Fibroblast of lung (primary cell): ENCODE measurements at regions not wholly inside any gene's neighbourhood (a gene's known extent, or its start where the extent isn't known, plus 50 kb on each side); places are given as distances from the start of the nearest gene placed in this dataset.

ENCODE experiments used
- DNase-seq, 2 donors: peaks; one replicate each; pipeline versions ENCODE4 v3.0.0 to v3.0.0-alpha.2; 2010; ENCODE audit warnings: low read depth in 2 of 2
- H2AFZ ChIP-seq: 2 replicates; pipeline ENCODE4 v1.5.1; 2012; ENCODE audit warnings: low read length, control low read depth, inconsistent platforms
- H3K27ac ChIP-seq: 2 replicates; pipeline ENCODE4 v1.5.1; 2011; ENCODE audit warnings: low read length, control low read depth; ENCODE audit not compliant: insufficient read depth
- H3K27me3 ChIP-seq: 2 replicates; pipeline ENCODE4 v1.5.1; 2011; ENCODE audit warnings: mild to moderate bottlenecking, low read length; ENCODE audit not compliant: control insufficient read depth, insufficient read depth
- H3K36me3 ChIP-seq: 2 replicates; pipeline ENCODE4 v1.5.1; 2011; ENCODE audit warnings: low read length; ENCODE audit not compliant: control insufficient read depth, insufficient read depth
- H3K4me1 ChIP-seq: 2 replicates; pipeline ENCODE4 v1.5.1; 2011; ENCODE audit warnings: low read length; ENCODE audit not compliant: control insufficient read depth, insufficient read depth; ENCODE audit errors: extremely low read depth
- H3K4me2 ChIP-seq: 2 replicates; pipeline ENCODE4 v1.5.1; 2011; ENCODE audit warnings: low read length, control low read depth; ENCODE audit not compliant: insufficient read depth; ENCODE audit errors: extremely low read depth
- H3K4me3 ChIP-seq, 4 experiments: fragments of 200-600 bp in 1 of 4; sonication (generic) in 1 of 4; replicated peaks in 1 of 4; 2 replicates each; pipeline ENCODE4 v1.5.1; 2011 to 2016; ENCODE audit warnings: low read length in 4 of 4, low read depth in 3 of 4, mild to moderate bottlenecking in 3 of 4, control low read depth in 2 of 4, inconsistent platforms in 1 of 4, mixed read lengths in 1 of 4; ENCODE audit not compliant: insufficient read depth in 1 of 4; ENCODE audit errors: control extremely low read depth in 1 of 4
- H3K79me2 ChIP-seq: 2 replicates; pipeline ENCODE4 v1.5.1; 2012; ENCODE audit warnings: mild to moderate bottlenecking, low read length, inconsistent platforms; ENCODE audit not compliant: control insufficient read depth, insufficient read depth
- H3K9ac ChIP-seq: 2 replicates; pipeline ENCODE4 v1.5.1; 2011; ENCODE audit warnings: mild to moderate bottlenecking, low read length, control low read depth; ENCODE audit not compliant: insufficient read depth
- H3K9me3 ChIP-seq: 2 replicates; pipeline ENCODE4 v1.5.1; 2012; ENCODE audit warnings: low read depth, low read length; ENCODE audit not compliant: control insufficient read depth, insufficient read depth
- H4K20me1 ChIP-seq: 2 replicates; pipeline ENCODE4 v1.5.1; 2011; ENCODE audit warnings: low read length; ENCODE audit not compliant: control insufficient read depth, insufficient read depth; ENCODE audit errors: extremely low read depth
- CTCF ChIP-seq, 2 donors: IDR thresholded peaks in 1 of 2; conservative IDR thresholded peaks in 1 of 2; 1 replicate in 1 of 2; 2 replicates in 1 of 2; pipeline ENCODE4 v1.5.1; 2011 to 2012; ENCODE audit warnings: low read length in 2 of 2, control low read depth in 1 of 2, inconsistent platforms in 1 of 2, low read depth in 1 of 2, mild to moderate bottlenecking in 1 of 2
- EZH2 ChIP-seq: IDR thresholded peaks from 2 replicates; pipeline ENCODE4 v1.5.1; 2012; ENCODE audit warnings: low read length, control low read depth, mild to moderate bottlenecking; ENCODE audit errors: missing control alignments

- Histone ChIP-seq H3K36me3 (no peaks in the 10 kb centered on the region), H2AFZ (no peak overlapping the region), H3K9me3 (no peaks in the 10 kb centered on the region), H3K27ac (no peak overlapping the region), H3K4me3 (no peak overlapping the region), H3K4me1 (no peaks in the 10 kb centered on the region), H3K27me3 (no peaks in the 10 kb centered on the region), H3K4me2 (no peak overlapping the region), H4K20me1 (no peaks in the 10 kb centered on the region), H3K9ac (no peak overlapping the region), H3K79me2 (no peaks in the 10 kb centered on the region)
- DNase-seq, result no peak
- TF ChIP-seq EZH2 (no peak), CTCF (conservative IDR thresholded peaks at IDR 0.05 in 1 of 2, IDR thresholded peaks at IDR 0.05 in 1 of 2; ENCODE audit: low read depth in 1 of 2, low read length in 2 of 2) (no peak)
Observed at GRCh38 chr12:126523891-126524290, 1458.7 kb downstream of the AACS start.

DNA sequence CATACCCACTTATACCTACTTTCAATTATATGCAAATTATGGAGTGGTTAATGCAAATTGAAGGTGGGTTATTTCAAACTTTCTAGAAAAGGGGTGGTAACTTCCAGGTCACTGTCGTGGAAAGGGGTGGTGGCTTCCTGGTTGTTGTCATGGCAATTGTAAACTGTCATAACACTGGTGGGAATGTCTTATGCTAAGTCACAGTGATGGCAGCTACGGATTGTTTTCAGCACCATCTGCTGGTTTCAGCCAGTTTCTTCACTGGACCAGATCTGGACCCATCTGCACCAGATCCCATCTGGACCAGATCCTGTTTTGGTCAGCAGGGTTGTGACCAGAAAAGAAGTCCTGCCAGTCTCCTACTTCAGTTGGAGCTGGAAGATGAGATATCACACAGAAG, 1469.3 kb downstream of the AACS start:
- no peak for TF ChIP-seq CTCF (conservative IDR thresholded peaks at IDR 0.05 in 1 of 2, IDR thresholded peaks at IDR 0.05 in 1 of 2; ENCODE audit: low read depth in 1 of 2, low read length in 2 of 2)
- TF ChIP-seq EZH2, result no peak
- H3K4me1 ChIP-seq, result no peaks in the 10 kb centered on the region
- H3K27me3 ChIP-seq, result no peaks in the 10 kb centered on the region
- H3K9ac ChIP-seq, result no peak overlapping the region
- no peaks in the 10 kb centered on the region for H4K20me1 ChIP-seq
- H3K79me2 ChIP-seq, result no peaks in the 10 kb centered on the region
- no peak overlapping the region for H3K27ac ChIP-seq
- no peaks in the 10 kb centered on the region for H3K9me3 ChIP-seq
- DNase-seq, result no peak
- no peak overlapping the region for H3K4me2 ChIP-seq
- no peak overlapping the region for H2AFZ ChIP-seq
- H3K36me3 ChIP-seq, result no peaks in the 10 kb centered on the region
- no peak overlapping the region for H3K4me3 ChIP-seq

- H3K36me3 ChIP-seq, result no peaks in the 10 kb centered on the region
- TF ChIP-seq EZH2, result no peak
- no peak for TF ChIP-seq CTCF (conservative IDR thresholded peaks at IDR 0.05 in 1 of 2, IDR thresholded peaks at IDR 0.05 in 1 of 2; ENCODE audit: low read depth in 1 of 2, low read length in 2 of 2)
- no peaks in the 10 kb centered on the region for H3K79me2 ChIP-seq
- H2AFZ ChIP-seq, result no peak overlapping the region
- no peak overlapping the region for H3K27ac ChIP-seq
- no peak for DNase-seq
- H4K20me1 ChIP-seq, result no peaks in the 10 kb centered on the region
- H3K27me3 ChIP-seq, result no peaks in the 10 kb centered on the region
- no peaks in the 10 kb centered on the region for H3K9me3 ChIP-seq
- H3K4me2 ChIP-seq, result no peak overlapping the region
- H3K4me1 ChIP-seq, result no peaks in the 10 kb centered on the region
- H3K9ac ChIP-seq, result no peak overlapping the region
- H3K4me3 ChIP-seq, result no peak overlapping the region
Observed at GRCh38 chr12:126534942-126535341, 1469.7 kb downstream of the AACS start.
